Left ventricle myocardium inferior (tissue), 1 donor: ENCODE measurements at regions not wholly inside any gene's neighbourhood (a gene's known extent, or its start where the extent isn't known, plus 50 kb on each side); places are given as distances from the start of the nearest gene placed in this dataset.

ENCODE experiments used
- DNase-seq: peaks from one replicate; pipeline ENCODE4 v3.0.0-alpha.2; 2020
- H3K27ac ChIP-seq: fragments of 200-600 bp; replicated peaks from 2 replicates; pipeline ENCODE4 v1.8.0; 2021
- H3K27me3 ChIP-seq: fragments of 200-600 bp; 2 replicates; pipeline ENCODE4 v1.8.0; 2021; ENCODE audit warnings: low read depth
- H3K36me3 ChIP-seq: fragments of 200-600 bp; 2 replicates; pipeline ENCODE4 v1.8.0; 2021
- H3K4me1 ChIP-seq: fragments of 200-600 bp; 2 replicates; pipeline ENCODE4 v1.8.0; 2021
- H3K4me3 ChIP-seq: fragments of 200-600 bp; 2 replicates; pipeline ENCODE4 v1.8.0; 2021; ENCODE audit warnings: mild to moderate bottlenecking, moderate library complexity
- H3K9me3 ChIP-seq: fragments of 200-600 bp; replicated peaks from 2 replicates; pipeline ENCODE4 v1.8.0; 2021
- intact Hi-C: fragments of 100-400 bp; cut with micrococcal nuclease; formaldehyde crosslinking; loops from one replicate; pipeline ENCODE4 v1.11.0; 2022
- TF ChIP-seq, protein P1 (sequence below): fragments of 200-600 bp; IDR thresholded peaks from 2 replicates; pipeline ENCODE4 v1.8.0; 2021; ENCODE audit warnings: antibody characterized with exemption, mild to moderate bottlenecking, borderline replicate concordance
- donor health status: DM: no; HTN: yes; CAD: no; lungs with severe emphysema.

DNA sequence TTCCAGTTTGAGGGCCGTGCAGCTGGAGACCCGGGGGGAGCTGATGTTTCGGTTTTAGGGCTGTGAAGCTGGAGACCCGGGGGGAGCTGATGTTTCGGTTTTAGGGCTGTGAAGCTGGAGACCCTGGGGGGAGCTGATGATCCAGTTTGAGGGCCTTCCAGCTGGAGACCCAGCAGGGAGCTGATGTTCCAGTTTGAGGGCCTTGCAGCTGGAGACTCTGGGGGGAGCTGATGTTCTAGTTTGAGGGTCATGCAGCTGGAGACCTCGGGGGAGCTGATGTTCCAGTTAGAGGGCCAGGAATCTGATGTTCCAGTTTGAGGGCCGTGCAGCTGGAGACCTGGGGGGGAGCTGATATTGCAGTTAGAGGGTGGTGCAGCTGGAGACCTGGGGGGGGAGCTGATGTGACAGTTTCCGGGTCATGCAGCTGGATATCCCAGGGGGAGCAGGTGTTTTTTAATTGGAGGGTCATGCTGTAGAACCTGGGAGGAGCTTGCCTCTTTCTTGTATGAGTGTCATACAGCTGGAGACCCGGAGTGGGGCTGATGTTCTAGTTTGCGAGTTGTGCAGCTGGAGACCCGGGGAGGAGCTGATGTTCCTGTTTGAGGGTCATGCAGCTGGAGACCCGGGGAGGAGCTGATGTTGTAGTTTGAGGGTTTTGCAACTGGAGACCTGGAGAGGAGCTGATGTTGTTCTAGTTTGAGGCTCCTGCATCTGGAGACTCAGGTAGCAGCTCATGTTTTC is 153.2 kb downstream of the RTP5 start:
- Histone ChIP-seq H3K27me3 (peaks cover 44% of the 10 kb centered on the region), H3K4me3 (no peak overlapping the region), H3K36me3 (no peaks in the 10 kb centered on the region), H3K27ac (no peak overlapping the region), H3K4me1 (no peaks in the 10 kb centered on the region), H3K9me3 (no peaks in the 10 kb centered on the region)
- no peak for DNase-seq
- TF ChIP-seq, protein P1, sequence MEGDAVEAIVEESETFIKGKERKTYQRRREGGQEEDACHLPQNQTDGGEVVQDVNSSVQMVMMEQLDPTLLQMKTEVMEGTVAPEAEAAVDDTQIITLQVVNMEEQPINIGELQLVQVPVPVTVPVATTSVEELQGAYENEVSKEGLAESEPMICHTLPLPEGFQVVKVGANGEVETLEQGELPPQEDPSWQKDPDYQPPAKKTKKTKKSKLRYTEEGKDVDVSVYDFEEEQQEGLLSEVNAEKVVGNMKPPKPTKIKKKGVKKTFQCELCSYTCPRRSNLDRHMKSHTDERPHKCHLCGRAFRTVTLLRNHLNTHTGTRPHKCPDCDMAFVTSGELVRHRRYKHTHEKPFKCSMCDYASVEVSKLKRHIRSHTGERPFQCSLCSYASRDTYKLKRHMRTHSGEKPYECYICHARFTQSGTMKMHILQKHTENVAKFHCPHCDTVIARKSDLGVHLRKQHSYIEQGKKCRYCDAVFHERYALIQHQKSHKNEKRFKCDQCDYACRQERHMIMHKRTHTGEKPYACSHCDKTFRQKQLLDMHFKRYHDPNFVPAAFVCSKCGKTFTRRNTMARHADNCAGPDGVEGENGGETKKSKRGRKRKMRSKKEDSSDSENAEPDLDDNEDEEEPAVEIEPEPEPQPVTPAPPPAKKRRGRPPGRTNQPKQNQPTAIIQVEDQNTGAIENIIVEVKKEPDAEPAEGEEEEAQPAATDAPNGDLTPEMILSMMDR, result no peak
- intact Hi-C loops, result no loop called here

DNA sequence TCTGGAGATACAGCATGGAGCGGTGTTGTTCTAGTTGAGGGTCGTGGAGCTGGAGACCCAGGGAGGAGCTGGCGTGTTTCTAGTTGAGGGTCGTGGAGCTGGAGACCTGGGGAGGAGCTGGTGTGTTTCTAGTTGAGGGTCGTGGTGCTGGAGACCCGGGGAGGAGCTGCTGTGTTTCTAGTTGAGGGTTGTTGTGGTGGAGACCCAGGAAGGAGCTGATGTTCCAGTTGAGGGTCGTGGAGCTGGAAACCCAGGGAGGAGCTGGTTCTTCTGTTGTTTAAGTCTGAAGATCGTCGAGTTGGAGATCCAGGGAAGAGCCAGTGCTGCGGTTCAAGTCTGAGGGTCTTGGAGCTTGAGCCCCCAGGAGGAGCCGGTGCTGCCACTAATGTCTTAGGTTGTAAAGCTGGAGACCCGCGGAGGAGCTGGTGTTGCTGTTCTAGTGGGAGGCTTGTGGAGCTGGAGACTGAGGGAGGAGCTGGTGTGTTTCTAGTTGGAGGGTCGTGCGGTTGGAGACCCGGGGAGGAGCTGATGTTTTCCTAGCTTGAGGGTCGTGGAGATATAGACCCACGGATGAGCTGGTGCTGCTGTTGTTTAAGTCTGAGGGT is 155.3 kb downstream of the RTP5 start:
- Histone ChIP-seq H3K4me1 (no peaks in the 10 kb centered on the region), H3K4me3 (no peak overlapping the region), H3K9me3 (no peaks in the 10 kb centered on the region), H3K27ac (no peak overlapping the region), H3K27me3 (peaks cover 64% of the 10 kb centered on the region), H3K36me3 (no peaks in the 10 kb centered on the region)
- intact Hi-C loops, result no loop called here
- TF ChIP-seq, protein P1, result no peak
- no peak for DNase-seq

DNA sequence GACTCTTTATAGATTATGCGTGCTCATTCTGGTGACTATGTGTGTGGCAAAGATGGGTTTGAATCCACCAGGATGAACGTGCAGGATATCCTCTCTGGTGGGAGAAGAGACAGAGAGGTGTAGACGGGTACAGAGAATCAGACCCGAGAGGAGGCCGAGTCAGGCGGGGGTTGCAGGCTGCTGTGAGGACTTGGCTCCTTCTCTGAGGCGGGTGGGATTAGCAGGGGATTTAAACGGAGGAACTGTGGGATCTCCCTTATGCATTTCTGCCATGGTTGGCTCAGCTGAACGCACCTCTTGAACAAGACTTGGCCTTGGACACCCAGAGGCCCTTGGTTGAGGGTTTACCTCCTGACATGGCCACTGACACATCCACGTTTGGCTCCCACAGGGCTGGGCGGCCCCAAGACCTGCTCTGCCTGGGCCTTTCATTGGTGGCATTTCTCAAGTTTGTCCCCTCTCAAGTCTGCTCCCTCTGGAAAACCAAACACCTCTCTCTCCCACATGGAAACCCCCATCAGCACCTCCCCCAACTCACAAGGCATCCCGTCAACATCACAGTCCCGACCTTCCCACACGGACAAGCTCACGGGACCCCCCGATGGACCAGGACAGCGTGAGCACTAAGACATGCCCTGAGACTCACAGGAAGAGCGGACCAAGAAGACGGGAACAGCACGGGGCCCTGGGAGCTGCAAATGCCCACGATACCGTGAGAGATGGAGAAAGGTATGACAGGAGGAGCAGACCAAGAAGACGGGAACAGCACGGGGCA is 158.3 kb downstream of the RTP5 start:
- Histone ChIP-seq H3K27ac (no peak overlapping the region), H3K36me3 (no peaks in the 10 kb centered on the region), H3K4me1 (no peaks in the 10 kb centered on the region), H3K9me3 (no peaks in the 10 kb centered on the region), H3K4me3 (no peak overlapping the region), H3K27me3 (peaks cover 88% of the 10 kb centered on the region)
- TF ChIP-seq, protein P1, result no peak
- intact Hi-C loops, result no loop called here
- no peak for DNase-seq

DNA sequence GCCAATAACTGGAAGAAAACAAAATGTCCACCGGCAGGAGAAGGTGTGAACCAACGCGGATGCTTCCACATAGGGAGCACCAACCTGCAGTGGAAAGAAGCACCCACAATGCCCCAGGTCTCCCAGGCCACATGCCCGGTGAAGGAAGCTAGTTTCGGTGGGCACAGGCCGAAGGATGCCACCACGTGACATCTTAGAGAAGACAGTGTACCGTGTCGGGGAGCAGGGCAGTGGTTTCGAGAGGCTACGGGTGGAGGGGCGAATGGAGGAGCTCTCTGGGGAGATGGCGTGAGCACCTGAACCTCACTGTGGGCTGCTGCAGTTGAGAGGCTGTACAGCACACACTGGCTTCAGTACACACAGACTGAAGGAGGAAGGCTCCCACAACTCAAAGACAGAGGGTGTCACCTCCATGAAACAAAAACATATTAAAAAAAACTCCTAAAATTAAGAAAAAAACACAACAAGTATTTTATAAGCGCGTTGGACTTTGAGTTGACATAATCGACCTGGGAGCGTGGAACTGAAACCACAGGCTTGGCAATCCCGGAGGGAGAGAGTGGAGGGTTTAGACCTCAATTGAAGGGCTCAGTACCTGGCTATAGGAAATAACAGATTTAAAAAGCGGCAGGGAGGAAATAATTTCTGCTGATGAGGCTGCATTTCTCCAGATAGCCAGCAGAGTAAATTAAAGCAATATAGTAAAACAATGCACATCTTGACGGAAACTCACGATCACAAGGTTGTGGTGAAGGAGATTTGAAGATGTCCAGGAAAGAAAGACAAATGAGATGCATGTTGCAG is 160.1 kb downstream of the RTP5 start:
- Histone ChIP-seq H3K9me3 (no peaks in the 10 kb centered on the region), H3K27ac (no peak overlapping the region), H3K36me3 (no peaks in the 10 kb centered on the region), H3K27me3 (peaks cover 78% of the 10 kb centered on the region), H3K4me1 (no peaks in the 10 kb centered on the region), H3K4me3 (no peak overlapping the region)
- no peak for DNase-seq
- intact Hi-C loops, result no loop called here
- TF ChIP-seq, protein P1, result peak; percentile 9

DNA sequence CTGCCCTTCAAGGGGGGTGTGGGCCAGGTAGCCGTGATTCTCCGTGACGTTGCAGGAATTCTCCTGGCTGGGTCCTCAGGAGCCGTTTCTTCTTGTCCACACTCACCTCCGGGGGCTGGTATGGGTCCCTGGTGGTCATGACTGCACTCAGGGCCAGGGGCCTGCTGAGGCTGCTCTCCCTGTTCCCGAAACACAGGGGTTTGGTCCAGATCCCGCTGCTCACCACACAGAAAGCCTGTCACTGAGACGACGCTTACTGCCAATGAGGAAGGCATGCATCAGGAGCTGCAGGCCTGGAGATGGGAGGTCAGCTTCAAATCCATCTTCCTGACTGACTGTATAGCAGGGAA is 160.7 kb downstream of the RTP5 start:
- Histone ChIP-seq H3K36me3 (no peaks in the 10 kb centered on the region), H3K27ac (no peak overlapping the region), H3K9me3 (no peaks in the 10 kb centered on the region), H3K4me3 (no peak overlapping the region), H3K27me3 (peaks cover 74% of the 10 kb centered on the region), H3K4me1 (no peaks in the 10 kb centered on the region)
- TF ChIP-seq, protein P1, result no peak
- intact Hi-C loops, result no loop called here
- no peak for DNase-seq
